ENCODE measurements at regions not wholly inside any gene's neighbourhood (a gene's known extent, or its start where the extent isn't known, plus 50 kb on each side); places are given as distances from the start of the nearest gene placed in this dataset.

DNA sequence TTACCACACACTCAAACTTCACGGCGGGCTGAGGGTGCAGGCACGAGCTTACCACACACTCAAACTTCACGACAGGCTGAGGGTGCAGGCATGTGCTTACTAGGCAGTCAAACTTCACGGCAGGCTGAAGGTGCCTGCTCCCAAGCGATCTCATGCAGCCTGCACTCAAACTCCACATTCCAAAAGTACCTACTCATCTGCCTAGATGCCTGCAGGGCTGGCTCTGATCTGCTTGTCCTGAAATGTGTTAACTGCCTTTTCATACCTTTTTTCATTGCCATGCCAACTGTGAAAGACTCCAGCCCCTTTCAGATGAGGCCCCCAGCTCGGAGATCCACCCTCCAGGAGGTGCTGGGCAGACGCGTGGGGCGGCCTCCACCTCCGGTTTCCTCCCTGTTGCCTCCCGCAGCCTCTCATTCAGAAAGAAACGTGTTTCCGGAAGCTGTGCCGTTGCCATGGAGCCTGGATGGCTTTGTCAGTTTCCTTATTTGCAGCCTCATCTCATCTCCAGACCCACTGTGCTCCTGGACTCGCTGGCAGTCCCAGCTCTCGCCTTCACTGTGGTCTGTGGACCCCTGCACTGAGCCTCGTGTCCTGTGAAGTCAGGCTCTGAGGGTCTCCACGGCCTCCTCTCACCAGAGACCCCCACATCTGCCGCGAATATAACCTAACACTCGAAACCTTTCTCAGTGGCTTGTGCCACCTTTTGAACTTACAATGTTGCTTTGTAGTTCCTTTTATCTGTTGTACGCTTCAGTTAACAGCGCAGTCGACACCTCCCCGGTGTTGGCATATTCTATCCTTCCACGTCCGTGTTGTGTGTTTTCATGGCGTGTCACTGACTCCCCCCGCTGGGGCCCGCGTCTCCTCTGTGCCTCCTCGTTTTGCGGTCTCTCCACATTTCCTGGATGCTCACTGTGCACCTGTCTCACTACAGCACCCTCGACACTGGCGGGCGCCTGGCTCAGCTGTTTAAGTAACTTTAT is 106.1 kb upstream of the ALKAL2 start:
- no peaks in the 10 kb centered on the region for H3K36me3 ChIP-seq (ENCODE audit: insufficient read depth)
- H4K20me1 ChIP-seq (ENCODE audit: insufficient read depth), result no peaks in the 10 kb centered on the region
- no peak overlapping the region for H3K9ac ChIP-seq
- H3K27ac ChIP-seq, result no peak overlapping the region
- H3K4me3 ChIP-seq (IDR thresholded peaks at IDR 0.05; ENCODE audit: insufficient read depth, low read depth, low read length), result no peak overlapping the region
- TF ChIP-seq, protein P1, sequence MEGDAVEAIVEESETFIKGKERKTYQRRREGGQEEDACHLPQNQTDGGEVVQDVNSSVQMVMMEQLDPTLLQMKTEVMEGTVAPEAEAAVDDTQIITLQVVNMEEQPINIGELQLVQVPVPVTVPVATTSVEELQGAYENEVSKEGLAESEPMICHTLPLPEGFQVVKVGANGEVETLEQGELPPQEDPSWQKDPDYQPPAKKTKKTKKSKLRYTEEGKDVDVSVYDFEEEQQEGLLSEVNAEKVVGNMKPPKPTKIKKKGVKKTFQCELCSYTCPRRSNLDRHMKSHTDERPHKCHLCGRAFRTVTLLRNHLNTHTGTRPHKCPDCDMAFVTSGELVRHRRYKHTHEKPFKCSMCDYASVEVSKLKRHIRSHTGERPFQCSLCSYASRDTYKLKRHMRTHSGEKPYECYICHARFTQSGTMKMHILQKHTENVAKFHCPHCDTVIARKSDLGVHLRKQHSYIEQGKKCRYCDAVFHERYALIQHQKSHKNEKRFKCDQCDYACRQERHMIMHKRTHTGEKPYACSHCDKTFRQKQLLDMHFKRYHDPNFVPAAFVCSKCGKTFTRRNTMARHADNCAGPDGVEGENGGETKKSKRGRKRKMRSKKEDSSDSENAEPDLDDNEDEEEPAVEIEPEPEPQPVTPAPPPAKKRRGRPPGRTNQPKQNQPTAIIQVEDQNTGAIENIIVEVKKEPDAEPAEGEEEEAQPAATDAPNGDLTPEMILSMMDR (conservative IDR thresholded peaks at IDR 0.05; ENCODE audit: low read depth, low read length), result no peak
- no peaks in the 10 kb centered on the region for H3K27me3 ChIP-seq (ENCODE audit: insufficient read depth, low read depth)
- no peaks in the 10 kb centered on the region for H3K4me1 ChIP-seq (ENCODE audit: low read depth, poor library complexity, severe bottlenecking)
- no peak overlapping the region for H2AFZ ChIP-seq (ENCODE audit: low read depth)
- no peaks in the 10 kb centered on the region for H3K79me2 ChIP-seq (ENCODE audit: insufficient read depth, low read depth)
- no peak overlapping the region for H3K4me2 ChIP-seq

DNA sequence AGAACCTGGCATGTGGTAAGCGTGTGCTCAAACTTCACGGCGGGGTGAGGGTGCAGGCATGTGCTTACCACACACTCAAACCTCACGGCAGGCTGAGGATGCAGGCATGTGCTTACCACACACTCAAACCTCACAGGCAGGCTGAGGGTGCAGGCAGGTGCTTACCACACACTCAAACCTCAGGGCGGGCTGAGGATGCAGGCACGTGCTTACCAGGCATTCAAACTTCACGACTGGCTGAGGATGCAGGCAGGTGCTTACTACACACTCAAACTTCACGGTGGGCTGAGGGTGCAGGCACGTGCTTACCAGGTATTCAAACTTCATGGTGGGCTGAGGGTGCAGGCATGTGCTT is 105.0 kb upstream of the ALKAL2 start:
- no peaks in the 10 kb centered on the region for H4K20me1 ChIP-seq (ENCODE audit: insufficient read depth)
- no peaks in the 10 kb centered on the region for H3K79me2 ChIP-seq (ENCODE audit: insufficient read depth, low read depth)
- no peak overlapping the region for H3K9ac ChIP-seq
- H3K4me1 ChIP-seq (ENCODE audit: low read depth, poor library complexity, severe bottlenecking), result no peaks in the 10 kb centered on the region
- TF ChIP-seq, protein P1 (conservative IDR thresholded peaks at IDR 0.05; ENCODE audit: low read depth, low read length), result no peak
- no peaks in the 10 kb centered on the region for H3K27me3 ChIP-seq (ENCODE audit: insufficient read depth, low read depth)
- no peak overlapping the region for H3K4me2 ChIP-seq
- H3K36me3 ChIP-seq (ENCODE audit: insufficient read depth), result no peaks in the 10 kb centered on the region
- no peak overlapping the region for H3K27ac ChIP-seq
- H2AFZ ChIP-seq (ENCODE audit: low read depth), result no peak overlapping the region
- no peak overlapping the region for H3K4me3 ChIP-seq (IDR thresholded peaks at IDR 0.05; ENCODE audit: insufficient read depth, low read depth, low read length)

DNA sequence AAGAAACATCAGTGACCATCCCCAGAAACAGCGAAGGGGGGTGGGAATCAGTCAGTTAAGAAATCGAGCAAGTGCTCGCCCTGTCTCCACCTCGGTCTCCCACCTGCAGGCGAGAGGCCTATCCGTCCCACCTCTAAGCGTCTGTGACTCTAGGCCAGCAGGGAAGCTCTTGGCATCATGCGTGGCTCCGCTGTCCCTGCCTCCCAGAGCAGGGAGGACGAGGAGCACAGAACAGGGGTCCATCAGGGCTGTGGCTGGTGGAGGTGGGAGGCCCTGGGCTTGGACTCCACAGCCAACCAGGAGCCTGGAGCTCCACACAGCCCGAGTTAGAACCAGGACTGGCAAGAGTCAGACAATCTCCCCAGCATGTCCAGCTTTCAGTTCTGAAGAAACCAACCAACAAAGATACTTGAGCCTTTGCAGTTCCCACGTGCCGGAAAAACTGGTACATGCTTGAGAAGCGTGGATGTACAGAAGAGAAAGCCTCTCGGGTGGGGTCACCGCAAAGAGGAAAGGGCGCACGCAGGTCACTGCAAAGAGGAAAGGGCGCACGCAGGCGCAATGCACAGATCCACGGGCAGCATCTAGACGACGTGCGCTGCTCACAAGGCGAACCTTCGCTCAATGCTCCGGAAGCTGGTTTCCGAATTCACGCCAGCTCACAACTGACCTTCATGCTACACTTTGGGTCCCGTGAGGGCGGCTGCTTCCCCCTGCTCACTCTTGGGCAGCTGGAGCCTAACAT is 104.5 kb upstream of the ALKAL2 start:
- Histone ChIP-seq H3K4me1 (ENCODE audit: low read depth, poor library complexity, severe bottlenecking) (no peaks in the 10 kb centered on the region), H2AFZ (ENCODE audit: low read depth) (no peak overlapping the region), H3K36me3 (ENCODE audit: insufficient read depth) (no peaks in the 10 kb centered on the region), H3K9ac (no peak overlapping the region), H3K27ac (no peak overlapping the region), H3K4me3 (IDR thresholded peaks at IDR 0.05; ENCODE audit: insufficient read depth, low read depth, low read length) (no peak overlapping the region), H4K20me1 (ENCODE audit: insufficient read depth) (no peaks in the 10 kb centered on the region), H3K79me2 (ENCODE audit: insufficient read depth, low read depth) (no peaks in the 10 kb centered on the region), H3K27me3 (ENCODE audit: insufficient read depth, low read depth) (no peaks in the 10 kb centered on the region), H3K4me2 (no peak overlapping the region)
- TF ChIP-seq, protein P1 (conservative IDR thresholded peaks at IDR 0.05; ENCODE audit: low read depth, low read length), result no peak

DNA sequence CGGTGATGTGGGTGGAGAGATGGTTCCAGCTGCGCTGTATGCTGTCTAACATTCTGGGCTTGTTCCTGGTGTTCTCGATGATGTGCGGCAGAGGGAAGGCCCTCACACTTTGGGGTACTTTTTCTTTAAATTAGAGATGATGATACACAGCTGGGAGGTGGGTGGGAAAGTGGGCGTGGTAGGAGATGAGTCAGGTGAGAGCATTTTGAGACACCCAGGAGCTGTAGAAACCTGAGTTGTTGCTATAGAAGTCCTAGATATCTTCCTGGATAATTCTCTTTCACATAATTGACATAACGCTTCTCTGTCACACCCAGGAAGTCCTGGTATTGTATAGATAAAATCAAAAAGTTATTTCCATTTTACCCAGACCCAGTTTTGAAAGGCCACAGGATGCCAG is 103.8 kb upstream of the ALKAL2 start:
- no peak overlapping the region for H3K27ac ChIP-seq
- no peak overlapping the region for H3K4me2 ChIP-seq
- H3K9ac ChIP-seq, result no peak overlapping the region
- TF ChIP-seq, protein P1 (conservative IDR thresholded peaks at IDR 0.05; ENCODE audit: low read depth, low read length), result no peak
- no peaks in the 10 kb centered on the region for H3K27me3 ChIP-seq (ENCODE audit: insufficient read depth, low read depth)
- no peak overlapping the region for H2AFZ ChIP-seq (ENCODE audit: low read depth)
- H3K4me3 ChIP-seq (IDR thresholded peaks at IDR 0.05; ENCODE audit: insufficient read depth, low read depth, low read length), result no peak overlapping the region
- no peaks in the 10 kb centered on the region for H3K36me3 ChIP-seq (ENCODE audit: insufficient read depth)
- H3K4me1 ChIP-seq (ENCODE audit: low read depth, poor library complexity, severe bottlenecking), result no peaks in the 10 kb centered on the region
- H3K79me2 ChIP-seq (ENCODE audit: insufficient read depth, low read depth), result no peaks in the 10 kb centered on the region
- no peaks in the 10 kb centered on the region for H4K20me1 ChIP-seq (ENCODE audit: insufficient read depth)
